Spleen (tissue), 7 donors: ENCODE measurements at regions not wholly inside any gene's neighbourhood (a gene's known extent, or its start where the extent isn't known, plus 50 kb on each side); places are given as distances from the start of the nearest gene placed in this dataset.

Experiments used
- POLR2AphosphoS5 ChIP-seq, 3 donors: sonication (generic); formaldehyde crosslinking; IDR thresholded peaks; one replicate each; pipeline ENCODE4 v1.5.1; 2017; ENCODE audit warnings: antibody characterized with exemption in 3 of 3
- TF ChIP-seq, protein P1 (sequence below), 11 experiments: fragments of 200-600 bp in 7 of 11; fragments of 450-650 bp in 4 of 11; sonication (generic) in 4 of 11; IDR thresholded peaks in 8 of 11; conservative IDR thresholded peaks in 3 of 11; 1 replicate in 7 of 11; 2 replicates in 4 of 11; pipeline versions ENCODE4 v1.4.0 to v1.8.0; 2016 to 2021; ENCODE audit warnings: antibody characterized with exemption in 11 of 11, inconsistent platforms in 4 of 11, mild to moderate bottlenecking in 1 of 11
- donor health status: DM: no; HTN: no; CAD: no; lungs with moderate emphysema.
- donor health status: DM: no; HTN: no; CAD: no.
- donor health status: DM: no; HTN: no; CAD: no.

DNA sequence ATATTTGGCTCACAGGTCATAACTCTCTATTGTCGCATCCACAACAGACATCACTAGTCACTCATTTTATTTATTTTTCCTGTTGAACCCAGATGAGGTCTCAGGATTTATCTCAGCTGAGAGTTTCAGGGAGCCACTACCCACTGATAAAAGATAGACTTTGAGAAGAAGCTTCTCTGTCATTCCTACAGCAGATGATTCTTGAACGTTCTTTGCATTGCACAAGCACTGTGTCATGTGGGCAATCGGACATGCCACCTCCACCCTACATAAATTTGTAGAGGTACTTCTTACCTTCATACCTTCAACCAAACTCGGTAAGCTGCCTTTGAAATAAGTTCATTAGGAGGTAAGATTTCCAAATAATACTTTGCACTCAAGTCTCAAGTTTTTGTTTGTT is 627.9 kb upstream of the TBX3 start:
- TF ChIP-seq, protein P1, sequence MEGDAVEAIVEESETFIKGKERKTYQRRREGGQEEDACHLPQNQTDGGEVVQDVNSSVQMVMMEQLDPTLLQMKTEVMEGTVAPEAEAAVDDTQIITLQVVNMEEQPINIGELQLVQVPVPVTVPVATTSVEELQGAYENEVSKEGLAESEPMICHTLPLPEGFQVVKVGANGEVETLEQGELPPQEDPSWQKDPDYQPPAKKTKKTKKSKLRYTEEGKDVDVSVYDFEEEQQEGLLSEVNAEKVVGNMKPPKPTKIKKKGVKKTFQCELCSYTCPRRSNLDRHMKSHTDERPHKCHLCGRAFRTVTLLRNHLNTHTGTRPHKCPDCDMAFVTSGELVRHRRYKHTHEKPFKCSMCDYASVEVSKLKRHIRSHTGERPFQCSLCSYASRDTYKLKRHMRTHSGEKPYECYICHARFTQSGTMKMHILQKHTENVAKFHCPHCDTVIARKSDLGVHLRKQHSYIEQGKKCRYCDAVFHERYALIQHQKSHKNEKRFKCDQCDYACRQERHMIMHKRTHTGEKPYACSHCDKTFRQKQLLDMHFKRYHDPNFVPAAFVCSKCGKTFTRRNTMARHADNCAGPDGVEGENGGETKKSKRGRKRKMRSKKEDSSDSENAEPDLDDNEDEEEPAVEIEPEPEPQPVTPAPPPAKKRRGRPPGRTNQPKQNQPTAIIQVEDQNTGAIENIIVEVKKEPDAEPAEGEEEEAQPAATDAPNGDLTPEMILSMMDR (IDR thresholded peaks at IDR 0.05 in 8 of 11, conservative IDR thresholded peaks at IDR 0.05 in 3 of 11): no peak
- TF ChIP-seq POLR2AphosphoS5 (IDR thresholded peaks at IDR 0.05): no peak
